Type B pancreatic cell (in vitro differentiated cells): ENCODE measurements at regions not wholly inside any gene's neighbourhood (a gene's known extent, or its start where the extent isn't known, plus 50 kb on each side); places are given as distances from the start of the nearest gene placed in this dataset.

ENCODE experiments used
- DNase-seq: peaks from one replicate; pipeline ENCODE4 v3.0.0; 2021; ENCODE audit warnings: mixed read lengths; ENCODE audit not compliant: unreplicated experiment; ENCODE audit errors: extremely low spot score
- H3K27ac Mint-ChIP-seq: 2 replicates; pipeline ENCODE4 v1.8.0; 2021; ENCODE audit warnings: mild to moderate bottlenecking, mixed read lengths
- H3K27me3 Mint-ChIP-seq: 2 replicates; pipeline ENCODE4 v1.8.0; 2021; ENCODE audit warnings: mixed read lengths
- H3K36me3 Mint-ChIP-seq: 2 replicates; pipeline ENCODE4 v1.8.0; 2021; ENCODE audit warnings: mixed read lengths
- H3K4me1 Mint-ChIP-seq: one replicate; pipeline ENCODE4 v1.8.0; 2021; ENCODE audit warnings: mixed read lengths; ENCODE audit not compliant: unreplicated experiment
- H3K4me3 Mint-ChIP-seq: 2 replicates; pipeline ENCODE4 v1.8.0; 2021; ENCODE audit warnings: mild to moderate bottlenecking, mixed read lengths
- H3K9me3 Mint-ChIP-seq: 2 replicates; pipeline ENCODE4 v1.8.0; 2021; ENCODE audit warnings: mixed read lengths
- CTCF ChIP-seq: fragments of 200-600 bp; sonication (generic); conservative IDR thresholded peaks from 2 replicates; pipeline ENCODE4 v1.5.0; 2021; ENCODE audit warnings: antibody characterized with exemption, mild to moderate bottlenecking

- Mint-ChIP-seq H3K27me3 (no peaks in the 10 kb centered on the region), H3K36me3 (no peaks in the 10 kb centered on the region), H3K4me1 (peaks cover 13% of the 10 kb centered on the region), H3K27ac (no peak overlapping the region), H3K9me3 (no peaks in the 10 kb centered on the region), H3K4me3 (no peak overlapping the region)
- no peak for TF ChIP-seq CTCF
- no peak for DNase-seq
Observed at GRCh38 chr7:13027321-13027720, 339.9 kb downstream of the ARL4A start.

- H3K4me1 Mint-ChIP-seq = peaks cover 22% of the 10 kb centered on the region
- no peaks in the 10 kb centered on the region for H3K9me3 Mint-ChIP-seq
Observed at GRCh38 chr7:13028036-13028824, 340.8 kb downstream of the ARL4A start.

GRCh38 chr7:13028825-13029099 lies 341.3 kb downstream of the ARL4A start:
- no peak overlapping the region for H3K27ac Mint-ChIP-seq
- H3K4me3 Mint-ChIP-seq = no peak overlapping the region
- no peaks in the 10 kb centered on the region for H3K27me3 Mint-ChIP-seq
- no peaks in the 10 kb centered on the region for H3K9me3 Mint-ChIP-seq
- no peaks in the 10 kb centered on the region for H3K36me3 Mint-ChIP-seq
- DNase-seq = no peak
- peaks cover 22% of the 10 kb centered on the region for H3K4me1 Mint-ChIP-seq
- TF ChIP-seq CTCF = no peak

More at GRCh38 chr7:13028036-13028824, 340.8 kb downstream of the ARL4A start:
- no peak overlapping the region for H3K4me3 Mint-ChIP-seq
- no peak for TF ChIP-seq CTCF
- H3K27ac Mint-ChIP-seq = no peak overlapping the region
- H3K27me3 Mint-ChIP-seq = no peaks in the 10 kb centered on the region
- no peak for DNase-seq
- H3K36me3 Mint-ChIP-seq = no peaks in the 10 kb centered on the region

GRCh38 chr7:13031468-13031867 lies 344.0 kb downstream of the ARL4A start:
- Mint-ChIP-seq H3K9me3 (no peaks in the 10 kb centered on the region), H3K27me3 (no peaks in the 10 kb centered on the region), H3K4me3 (no peak overlapping the region), H3K27ac (no peak overlapping the region), H3K4me1 (peaks cover 22% of the 10 kb centered on the region), H3K36me3 (peaks cover 2% of the 10 kb centered on the region)
- TF ChIP-seq CTCF = no peak
- DNase-seq = no peak

GRCh38 chr7:13032084-13032483 lies 344.7 kb downstream of the ARL4A start:
- TF ChIP-seq CTCF = no peak
- no peak overlapping the region for H3K4me3 Mint-ChIP-seq
- H3K36me3 Mint-ChIP-seq = peaks cover 3% of the 10 kb centered on the region
- peaks cover 22% of the 10 kb centered on the region for H3K4me1 Mint-ChIP-seq
- no peak for DNase-seq
- no peak overlapping the region for H3K27ac Mint-ChIP-seq
- no peaks in the 10 kb centered on the region for H3K9me3 Mint-ChIP-seq
- no peaks in the 10 kb centered on the region for H3K27me3 Mint-ChIP-seq
